Stomach (tissue), 8 donors: ENCODE measurements at regions not wholly inside any gene's neighbourhood (a gene's known extent, or its start where the extent isn't known, plus 50 kb on each side); places are given as distances from the start of the nearest gene placed in this dataset.

Source experiments
- DNase-seq, 2 donors: peaks; one replicate each; pipeline versions ENCODE4 v3.0.0 to v3.0.0-alpha.2; 2013 to 2019
- H3K27ac ChIP-seq, 5 donors: fragments of 200-600 bp in 4 of 5; sonication (generic) in 4 of 5; one replicate each; pipeline ENCODE4 v1.5.1; 2013 to 2019; ENCODE audit warnings: mild to moderate bottlenecking in 1 of 5, moderate library complexity in 1 of 5
- H3K27me3 ChIP-seq, 3 donors: fragments of 200-600 bp; sonication (generic); one replicate each; pipeline ENCODE4 v1.5.1; 2017 to 2019; ENCODE audit warnings: mixed run types in 1 of 3
- H3K36me3 ChIP-seq, 4 donors: fragments of 200-600 bp; sonication (generic); 1 replicate in 3 of 4; 2 replicates in 1 of 4; pipeline ENCODE4 v1.5.1; 2016 to 2019
- H3K4me1 ChIP-seq, 4 donors: fragments of 200-600 bp; sonication (generic); one replicate each; pipeline ENCODE4 v1.5.1; 2016 to 2019
- H3K4me3 ChIP-seq, 4 donors: fragments of 200-600 bp; sonication (generic) in 3 of 4; one replicate each; pipeline ENCODE4 v1.5.1; 2016 to 2019; ENCODE audit warnings: mild to moderate bottlenecking in 1 of 4
- H3K9me3 ChIP-seq, 4 donors: fragments of 200-600 bp; sonication (generic); one replicate each; pipeline ENCODE4 v1.5.1; 2016 to 2019
- EP300 ChIP-seq: sonication (generic); formaldehyde crosslinking; IDR thresholded peaks from one replicate; pipeline ENCODE4 v1.6.1; 2017; ENCODE audit warnings: antibody characterized with exemption
- POLR2A ChIP-seq, 4 donors: fragments of 450-650 bp; IDR thresholded peaks; one replicate each; pipeline ENCODE4 v1.6.1; 2016; ENCODE audit warnings: antibody characterized with exemption in 4 of 4, control low read depth in 2 of 4, mild to moderate bottlenecking in 1 of 4, moderate library complexity in 1 of 4
- POLR2AphosphoS5 ChIP-seq, 3 donors: sonication (generic); formaldehyde crosslinking; IDR thresholded peaks; one replicate each; pipeline ENCODE4 v1.6.1; 2016; ENCODE audit warnings: antibody characterized with exemption in 3 of 3
- whole genome bisulfite sequencing, 5 donors: extraction: QIAGEN DNeasy Blood & Tissue Kit in 3 of 5; methylation state at CpG; one replicate each; pipeline versions ENCODE4 v1.1.5 to v1.1.7; 2013 to 2018; 5-methylcytosine and 5-hydroxymethylcytosine counted together
- intact Hi-C: fragments of 100-400 bp; cut with DNase I; formaldehyde crosslinking; loops from one replicate; pipeline ENCODE4 v1.15.1; 2023; ENCODE audit warnings: low total_unique reads
- TF ChIP-seq, protein P1 (sequence below), 7 experiments: fragments of 450-650 bp in 4 of 7; fragments of 200-600 bp in 3 of 7; sonication (generic) in 3 of 7; IDR thresholded peaks; one replicate each; pipeline ENCODE4 v1.5.1; 2016 to 2019; ENCODE audit warnings: antibody characterized with exemption in 7 of 7, control low read depth in 2 of 7, mild to moderate bottlenecking in 1 of 7
- donor health status: healthy with polysubstance abuse.
- donor health status: Bipolar disorder and iron deficiency.
- donor health status: healthy.

DNA sequence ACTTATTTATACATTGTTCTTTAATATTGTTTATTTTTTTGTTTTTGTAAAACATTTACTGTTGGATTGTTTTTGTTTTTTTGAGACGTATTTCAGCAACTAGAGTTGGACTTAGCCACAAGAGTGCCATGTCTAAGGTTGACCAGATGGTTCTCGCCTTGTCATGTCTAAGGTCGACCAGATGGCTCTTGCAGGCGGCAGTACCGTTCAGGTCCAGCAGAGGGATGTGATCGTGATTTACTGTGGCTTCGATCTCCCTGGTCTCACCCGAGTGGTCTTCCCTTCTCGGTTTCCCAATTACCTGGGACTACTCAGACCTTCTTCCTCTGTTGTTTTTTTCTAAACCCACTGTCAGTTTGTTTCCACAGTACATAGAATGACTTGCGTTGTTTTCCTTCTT lies 1438.6 kb downstream of the UQCRFS1 start:
- no peak for DNase-seq
- intact Hi-C loops = no loop called here
- Histone ChIP-seq H3K36me3 (peaks cover 0 to 25% (median 17%) of the 10 kb centered on the region in 4 donors), H3K4me3 (no peak overlapping the region), H3K9me3 (peaks cover 15 to 61% (median 41%) of the 10 kb centered on the region in 4 donors), H3K4me1 (no peaks in the 10 kb centered on the region), H3K27me3 (no peaks in the 10 kb centered on the region), H3K27ac (no peak overlapping the region)
- WGBS, 5 donors = 95 to 98% (median 97%) methylated on average over 10 of the region's 10 CpGs
- TF ChIP-seq POLR2A (IDR thresholded peaks at IDR 0.05) = no peak
- TF ChIP-seq, protein P1, sequence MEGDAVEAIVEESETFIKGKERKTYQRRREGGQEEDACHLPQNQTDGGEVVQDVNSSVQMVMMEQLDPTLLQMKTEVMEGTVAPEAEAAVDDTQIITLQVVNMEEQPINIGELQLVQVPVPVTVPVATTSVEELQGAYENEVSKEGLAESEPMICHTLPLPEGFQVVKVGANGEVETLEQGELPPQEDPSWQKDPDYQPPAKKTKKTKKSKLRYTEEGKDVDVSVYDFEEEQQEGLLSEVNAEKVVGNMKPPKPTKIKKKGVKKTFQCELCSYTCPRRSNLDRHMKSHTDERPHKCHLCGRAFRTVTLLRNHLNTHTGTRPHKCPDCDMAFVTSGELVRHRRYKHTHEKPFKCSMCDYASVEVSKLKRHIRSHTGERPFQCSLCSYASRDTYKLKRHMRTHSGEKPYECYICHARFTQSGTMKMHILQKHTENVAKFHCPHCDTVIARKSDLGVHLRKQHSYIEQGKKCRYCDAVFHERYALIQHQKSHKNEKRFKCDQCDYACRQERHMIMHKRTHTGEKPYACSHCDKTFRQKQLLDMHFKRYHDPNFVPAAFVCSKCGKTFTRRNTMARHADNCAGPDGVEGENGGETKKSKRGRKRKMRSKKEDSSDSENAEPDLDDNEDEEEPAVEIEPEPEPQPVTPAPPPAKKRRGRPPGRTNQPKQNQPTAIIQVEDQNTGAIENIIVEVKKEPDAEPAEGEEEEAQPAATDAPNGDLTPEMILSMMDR (IDR thresholded peaks at IDR 0.05) = no peak
- no peak for TF ChIP-seq EP300
- no peak for TF ChIP-seq POLR2AphosphoS5 (IDR thresholded peaks at IDR 0.05)

DNA sequence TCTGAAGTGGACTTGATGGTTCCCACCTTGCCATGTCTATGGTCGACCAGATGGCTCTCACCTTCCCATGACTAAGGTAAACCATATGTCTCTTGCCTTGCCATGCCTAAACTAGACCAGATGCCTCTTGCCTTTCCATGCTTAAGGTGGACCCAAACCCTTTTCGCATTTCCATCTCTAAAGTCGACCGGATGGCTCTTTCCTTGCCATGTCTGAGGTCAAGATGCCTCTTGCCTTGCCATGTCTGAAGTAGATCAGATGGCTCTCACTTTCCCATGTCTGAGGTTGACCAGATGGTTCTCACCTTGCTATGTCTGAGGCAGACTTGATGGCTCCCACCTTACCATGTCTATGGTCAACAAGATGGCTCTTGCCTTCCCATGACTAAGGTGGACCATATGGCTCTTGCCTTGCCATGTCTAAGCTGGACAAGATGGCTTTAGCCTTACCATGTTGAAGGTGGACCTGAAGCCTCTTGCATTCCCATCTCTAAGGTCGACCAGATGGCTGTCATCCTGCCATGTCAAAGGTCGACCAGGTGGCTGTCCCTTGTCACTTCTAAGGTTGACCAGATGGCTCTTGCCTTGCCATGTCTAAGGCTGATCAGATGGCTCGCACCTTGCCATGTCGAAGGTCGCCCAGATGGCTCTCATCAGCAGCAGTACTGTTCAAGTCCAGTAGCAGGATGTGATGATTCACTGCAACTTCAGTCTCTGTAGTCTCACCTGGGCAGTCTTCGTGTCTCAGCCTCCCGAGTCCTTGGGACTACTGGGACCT lies 1439.4 kb downstream of the UQCRFS1 start:
- H3K36me3 ChIP-seq = peaks cover 0 to 25% (median 16%) of the 10 kb centered on the region in 4 donors
- H3K27me3 ChIP-seq = no peaks in the 10 kb centered on the region
- intact Hi-C loops = no loop called here
- H3K4me3 ChIP-seq = no peak overlapping the region
- peaks cover 16 to 69% (median 48%) of the 10 kb centered on the region in 4 donors for H3K9me3 ChIP-seq
- no peaks in the 10 kb centered on the region for H3K4me1 ChIP-seq
- H3K27ac ChIP-seq = no peak overlapping the region
- no peak for DNase-seq
- no peak for TF ChIP-seq POLR2A (IDR thresholded peaks at IDR 0.05)
- TF ChIP-seq POLR2AphosphoS5 (IDR thresholded peaks at IDR 0.05) = no peak
- TF ChIP-seq, protein P1 (IDR thresholded peaks at IDR 0.05) = no peak
- TF ChIP-seq EP300 = no peak
- WGBS, 5 donors = 76 to 88% (median 83%) methylated on average over 9 to 11 of the region's 11 CpGs

DNA sequence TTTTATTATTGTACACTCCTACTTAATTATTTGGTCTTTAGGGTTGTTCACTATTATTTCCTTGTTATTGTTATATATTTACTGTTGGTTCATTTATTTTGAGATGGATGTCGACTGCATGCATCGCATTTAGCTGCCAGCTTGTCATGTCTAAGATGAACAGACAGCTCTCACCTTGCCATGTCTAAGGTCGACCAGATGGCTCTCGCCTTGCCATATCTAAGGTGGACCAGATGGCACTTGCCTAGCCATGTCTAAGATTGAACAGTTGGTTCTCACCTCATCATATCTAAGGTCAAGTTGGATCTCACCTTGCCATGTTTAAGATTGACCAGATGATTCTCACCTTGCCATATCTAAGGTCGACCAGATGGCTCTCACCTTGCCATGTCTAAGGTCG lies 1440.9 kb downstream of the UQCRFS1 start:
- Histone ChIP-seq H3K4me1 (no peaks in the 10 kb centered on the region), H3K4me3 (no peak overlapping the region), H3K9me3 (peaks cover 16 to 84% (median 60%) of the 10 kb centered on the region in 4 donors), H3K27ac (no peak overlapping the region), H3K27me3 (no peaks in the 10 kb centered on the region), H3K36me3 (peaks cover 0 to 22% (median 12%) of the 10 kb centered on the region in 4 donors)
- TF ChIP-seq POLR2A (IDR thresholded peaks at IDR 0.05) (no peak), POLR2AphosphoS5 (IDR thresholded peaks at IDR 0.05) (no peak)
- TF ChIP-seq, protein P1 (IDR thresholded peaks at IDR 0.05) = no peak
- no peak for DNase-seq
- WGBS, 5 donors = 92 to 98% (median 95%) methylated on average over 6 of the region's 6 CpGs
- intact Hi-C loops = no loop called here

GRCh38 chr19:27770095-27770494 lies 1442.9 kb downstream of the UQCRFS1 start:
- intact Hi-C loops = no loop called here
- H3K4me3 ChIP-seq = no peak overlapping the region
- 94 to 97% (median 96%) methylated on average over 5 of the region's 5 CpGs for WGBS, 5 donors
- peaks cover 0 to 17% (median 9%) of the 10 kb centered on the region in 4 donors for H3K36me3 ChIP-seq
- no peak overlapping the region for H3K27ac ChIP-seq
- TF ChIP-seq, protein P1 (IDR thresholded peaks at IDR 0.05) = no peak
- no peak for TF ChIP-seq EP300
- no peak for TF ChIP-seq POLR2AphosphoS5 (IDR thresholded peaks at IDR 0.05)
- TF ChIP-seq POLR2A (IDR thresholded peaks at IDR 0.05) = no peak
- no peak for DNase-seq
- H3K4me1 ChIP-seq = no peaks in the 10 kb centered on the region
- peaks cover 22 to 98% (median 79%) of the 10 kb centered on the region in 4 donors for H3K9me3 ChIP-seq
- no peaks in the 10 kb centered on the region for H3K27me3 ChIP-seq
